Type B pancreatic cell (in vitro differentiated cells): ENCODE measurements at regions not wholly inside any gene's neighbourhood (a gene's known extent, or its start where the extent isn't known, plus 50 kb on each side); places are given as distances from the start of the nearest gene placed in this dataset.

Source experiments
- DNase-seq: peaks from one replicate; pipeline ENCODE4 v3.0.0; 2021; ENCODE audit warnings: mixed read lengths; ENCODE audit not compliant: unreplicated experiment; ENCODE audit errors: extremely low spot score
- H3K27ac Mint-ChIP-seq: 2 replicates; pipeline ENCODE4 v1.8.0; 2021; ENCODE audit warnings: mild to moderate bottlenecking, mixed read lengths
- H3K27me3 Mint-ChIP-seq: 2 replicates; pipeline ENCODE4 v1.8.0; 2021; ENCODE audit warnings: mixed read lengths
- H3K36me3 Mint-ChIP-seq: 2 replicates; pipeline ENCODE4 v1.8.0; 2021; ENCODE audit warnings: mixed read lengths
- H3K4me1 Mint-ChIP-seq: one replicate; pipeline ENCODE4 v1.8.0; 2021; ENCODE audit warnings: mixed read lengths; ENCODE audit not compliant: unreplicated experiment
- H3K4me3 Mint-ChIP-seq: 2 replicates; pipeline ENCODE4 v1.8.0; 2021; ENCODE audit warnings: mild to moderate bottlenecking, mixed read lengths
- H3K9me3 Mint-ChIP-seq: 2 replicates; pipeline ENCODE4 v1.8.0; 2021; ENCODE audit warnings: mixed read lengths
- TF ChIP-seq, protein P1 (sequence below): fragments of 200-600 bp; sonication (generic); conservative IDR thresholded peaks from 2 replicates; pipeline ENCODE4 v1.5.0; 2021; ENCODE audit warnings: antibody characterized with exemption, mild to moderate bottlenecking

- no peak for DNase-seq
- peaks cover 3% of the 10 kb centered on the region for H3K36me3 Mint-ChIP-seq
- no peak overlapping the region for H3K4me3 Mint-ChIP-seq
- TF ChIP-seq, protein P1, sequence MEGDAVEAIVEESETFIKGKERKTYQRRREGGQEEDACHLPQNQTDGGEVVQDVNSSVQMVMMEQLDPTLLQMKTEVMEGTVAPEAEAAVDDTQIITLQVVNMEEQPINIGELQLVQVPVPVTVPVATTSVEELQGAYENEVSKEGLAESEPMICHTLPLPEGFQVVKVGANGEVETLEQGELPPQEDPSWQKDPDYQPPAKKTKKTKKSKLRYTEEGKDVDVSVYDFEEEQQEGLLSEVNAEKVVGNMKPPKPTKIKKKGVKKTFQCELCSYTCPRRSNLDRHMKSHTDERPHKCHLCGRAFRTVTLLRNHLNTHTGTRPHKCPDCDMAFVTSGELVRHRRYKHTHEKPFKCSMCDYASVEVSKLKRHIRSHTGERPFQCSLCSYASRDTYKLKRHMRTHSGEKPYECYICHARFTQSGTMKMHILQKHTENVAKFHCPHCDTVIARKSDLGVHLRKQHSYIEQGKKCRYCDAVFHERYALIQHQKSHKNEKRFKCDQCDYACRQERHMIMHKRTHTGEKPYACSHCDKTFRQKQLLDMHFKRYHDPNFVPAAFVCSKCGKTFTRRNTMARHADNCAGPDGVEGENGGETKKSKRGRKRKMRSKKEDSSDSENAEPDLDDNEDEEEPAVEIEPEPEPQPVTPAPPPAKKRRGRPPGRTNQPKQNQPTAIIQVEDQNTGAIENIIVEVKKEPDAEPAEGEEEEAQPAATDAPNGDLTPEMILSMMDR = no peak
- peaks cover 10% of the 10 kb centered on the region for H3K4me1 Mint-ChIP-seq
- no peak overlapping the region for H3K27ac Mint-ChIP-seq
- no peaks in the 10 kb centered on the region for H3K27me3 Mint-ChIP-seq
- H3K9me3 Mint-ChIP-seq = no peaks in the 10 kb centered on the region
These were observed 364.6 kb upstream of the TBL1XR1 start for GRCh38 chr3:177561769-177562392.

GRCh38 chr3:177563243-177563780 is 366.0 kb upstream of the TBL1XR1 start:
- TF ChIP-seq, protein P1 = no peak
- no peak overlapping the region for H3K27ac Mint-ChIP-seq
- no peak overlapping the region for H3K4me3 Mint-ChIP-seq
- peaks cover 10% of the 10 kb centered on the region for H3K4me1 Mint-ChIP-seq
- no peaks in the 10 kb centered on the region for H3K9me3 Mint-ChIP-seq
- DNase-seq = no peak
- H3K27me3 Mint-ChIP-seq = no peaks in the 10 kb centered on the region
- no peaks in the 10 kb centered on the region for H3K36me3 Mint-ChIP-seq

- Mint-ChIP-seq H3K27ac (no peak overlapping the region), H3K27me3 (no peaks in the 10 kb centered on the region), H3K36me3 (no peaks in the 10 kb centered on the region), H3K4me3 (no peak overlapping the region), H3K4me1 (peaks cover 10% of the 10 kb centered on the region), H3K9me3 (no peaks in the 10 kb centered on the region)
- no peak for DNase-seq
- TF ChIP-seq, protein P1 = no peak
These were observed 366.5 kb upstream of the TBL1XR1 start for GRCh38 chr3:177563792-177564191.

GRCh38 chr3:177565981-177566380 is 368.7 kb upstream of the TBL1XR1 start:
- TF ChIP-seq, protein P1 = no peak
- no peaks in the 10 kb centered on the region for H3K36me3 Mint-ChIP-seq
- peaks cover 15% of the 10 kb centered on the region for H3K9me3 Mint-ChIP-seq
- H3K27me3 Mint-ChIP-seq = no peaks in the 10 kb centered on the region
- H3K4me3 Mint-ChIP-seq = no peak overlapping the region
- H3K27ac Mint-ChIP-seq = no peak overlapping the region
- peaks cover 21% of the 10 kb centered on the region for H3K4me1 Mint-ChIP-seq
- no peak for DNase-seq

GRCh38 chr3:177567833-177568232 is 370.6 kb upstream of the TBL1XR1 start:
- H3K9me3 Mint-ChIP-seq = peaks cover 15% of the 10 kb centered on the region
- no peak overlapping the region for H3K4me3 Mint-ChIP-seq
- H3K27ac Mint-ChIP-seq = no peak overlapping the region
- TF ChIP-seq, protein P1 = no peak
- H3K36me3 Mint-ChIP-seq = no peaks in the 10 kb centered on the region
- no peaks in the 10 kb centered on the region for H3K27me3 Mint-ChIP-seq
- peaks cover 35% of the 10 kb centered on the region for H3K4me1 Mint-ChIP-seq
- no peak for DNase-seq
